HepG2 (cell line): ENCODE measurements at regions not wholly inside any gene's neighbourhood (a gene's known extent, or its start where the extent isn't known, plus 50 kb on each side); places are given as distances from the start of the nearest gene placed in this dataset.

Source experiments
- ATAC-seq: fragments of 200-7000 bp; cut with Tn5 transposase; 3 replicates; pipeline ENCODE4 v1.9.1; 2020; ENCODE audit warnings: mild to moderate bottlenecking, moderate library complexity
- BruUV-seq: library from RNA; stranded (reverse); fragments of 400-500 nt; replicated peaks from 2 replicates; lab custom pipeline; 2021; lab: Mats Ljungman, UMichigan
- CTCF ChIA-PET: fragments of 300-600 bp; formaldehyde crosslinking; extraction: SDS; loops from one replicate; lab custom pipeline; 2021; ENCODE audit warnings: low total read pairs, inconsistent platforms, low intra/inter-chr PET ratio; lab: Yijun Ruan, JAX
- POLR2A ChIA-PET: fragments of 350-600 bp; sonication (Branson Sonifier 250); formaldehyde crosslinking; loops from one replicate; lab custom pipeline; 2020; ENCODE audit warnings: antibody characterized with exemption, inconsistent platforms; lab: Yijun Ruan, JAX
- DNase-seq: peaks from one replicate; pipeline ENCODE4 v3.0.0-alpha.2; 2015; ENCODE audit warnings: low spot score
- FAIRE-seq: peaks from 3 replicates; lab custom pipeline; 2011; peaks lifted over from hg19 to GRCh38; lab: Jason Lieb, UNC
- H2AFZ ChIP-seq: one replicate; pipeline ENCODE4 v1.6.1; 2011; ENCODE audit warnings: low read length, inconsistent platforms
- H3K27ac ChIP-seq: fragments of 300-600 bp; 3 replicates; pipeline ENCODE4 v1.8.0; 2011; ENCODE audit warnings: mixed run types, mild to moderate bottlenecking, mixed read lengths, low read length, inconsistent platforms; ENCODE audit not compliant: insufficient read depth; ENCODE audit errors: extremely low read length
- H3K27me3 ChIP-seq, 2 experiments: fragments of 200-600 bp in 1 of 2; 2 replicates in 1 of 2; 3 replicates in 1 of 2; pipeline versions ENCODE4 v1.6.0 to v1.8.0; 2011; ENCODE audit warnings: low read length in 2 of 2, mild to moderate bottlenecking in 2 of 2, moderate library complexity in 2 of 2, inconsistent platforms in 1 of 2; ENCODE audit not compliant: insufficient read depth in 2 of 2, control insufficient read depth in 1 of 2
- H3K36me3 ChIP-seq, 2 experiments: fragments of 200-600 bp in 1 of 2; replicated peaks in 1 of 2; 2 replicates in 1 of 2; 3 replicates in 1 of 2; pipeline versions ENCODE4 v1.5.1 to v1.8.0; 2011; ENCODE audit warnings: low read length in 2 of 2, inconsistent platforms in 1 of 2; ENCODE audit not compliant: insufficient read depth in 2 of 2, control insufficient read depth in 1 of 2
- H3K4me1 ChIP-seq: 2 replicates; pipeline ENCODE4 v1.5.1; 2012; ENCODE audit warnings: low read length, inconsistent platforms; ENCODE audit not compliant: insufficient read depth
- H3K4me2 ChIP-seq: 2 replicates; pipeline ENCODE4 v1.6.0; 2011; ENCODE audit warnings: low read depth, low read length, inconsistent platforms
- H3K4me3 ChIP-seq, 3 experiments: fragments of 200-600 bp in 1 of 3; sonication (generic), shearing (Covaris generic) in 1 of 3; replicated peaks in 1 of 3; 2 replicates each; pipeline ENCODE4 v1.5.1; 2011 to 2016; ENCODE audit warnings: low read length in 3 of 3, inconsistent platforms in 2 of 3, low read depth in 2 of 3, mild to moderate bottlenecking in 2 of 3, control low read depth in 1 of 3, mixed read lengths in 1 of 3; ENCODE audit not compliant: insufficient read depth in 1 of 3
- H3K79me2 ChIP-seq: one replicate; pipeline ENCODE4 v1.6.1; 2011; ENCODE audit warnings: low read length, inconsistent platforms; ENCODE audit not compliant: insufficient read depth
- H3K9ac ChIP-seq: 2 replicates; pipeline ENCODE4 v1.6.0; 2011; ENCODE audit warnings: mild to moderate bottlenecking, low read depth, low read length, inconsistent platforms; ENCODE audit not compliant: insufficient read depth
- H3K9me3 ChIP-seq: 2 replicates; pipeline ENCODE4 v1.5.1; 2012; ENCODE audit warnings: mild to moderate bottlenecking, low read length
- H4K20me1 ChIP-seq: 2 replicates; pipeline ENCODE4 v1.6.0; 2011; ENCODE audit warnings: inconsistent platforms, mild to moderate bottlenecking, low read length, moderate library complexity; ENCODE audit not compliant: insufficient read depth
- ARID5B ChIP-seq: IDR thresholded peaks from 2 replicates; pipeline ENCODE4 v1.4.0; 2020; ENCODE audit warnings: mild to moderate bottlenecking, missing genetic modification reagents
- ELF1 ChIP-seq: sonication (generic); formaldehyde crosslinking; IDR thresholded peaks from 2 replicates; pipeline ENCODE4 v1.4.0; 2020; ENCODE audit warnings: missing genetic modification reagents
- GLMP ChIP-seq: sonication (generic); formaldehyde crosslinking; IDR thresholded peaks from 2 replicates; pipeline ENCODE4 v1.9.0; 2021; ENCODE audit warnings: missing genetic modification reagents, mild to moderate bottlenecking, borderline replicate concordance
- KAT8 ChIP-seq: IDR thresholded peaks from 2 replicates; pipeline ENCODE4 v1.6.1; 2016; ENCODE audit warnings: missing genetic modification reagents, missing compliant biosample characterization
- LCORL ChIP-seq, 2 experiments: fragments of 450-650 bp in 1 of 2; sonication (generic) in 1 of 2; formaldehyde crosslinking in 1 of 2; IDR thresholded peaks; 2 replicates each; pipeline versions ENCODE4 v1.5.0 to v1.6.1; 2017 to 2020; ENCODE audit warnings: antibody characterized with exemption in 1 of 2, missing genetic modification reagents in 1 of 2
- MAX ChIP-seq: IDR thresholded peaks from 2 replicates; pipeline ENCODE4 v1.6.1; 2012; ENCODE audit warnings: inconsistent platforms
- NFKBIZ ChIP-seq: IDR thresholded peaks from 2 replicates; pipeline ENCODE4 v1.6.1; 2018; ENCODE audit warnings: missing genetic modification reagents, missing compliant biosample characterization
- PRPF4 ChIP-seq: fragments of 200-400 bp; formaldehyde crosslinking; IDR thresholded peaks from 2 replicates; pipeline ENCODE4 v1.6.1; 2016; ENCODE audit warnings: low read length, low read depth; ENCODE audit not compliant: poor library complexity, severe bottlenecking
- THRA ChIP-seq: sonication (generic); formaldehyde crosslinking; IDR thresholded peaks from 2 replicates; pipeline ENCODE4 v1.4.0; 2020; ENCODE audit warnings: missing genetic modification reagents, borderline replicate concordance
- ZNF503 ChIP-seq: sonication (generic); formaldehyde crosslinking; IDR thresholded peaks from 2 replicates; pipeline ENCODE4 v1.4.0; 2020; ENCODE audit warnings: missing genetic modification reagents
- ZNF644 ChIP-seq: IDR thresholded peaks from 2 replicates; pipeline ENCODE4 v1.6.1; 2016; ENCODE audit warnings: low read depth
- ZNF75D ChIP-seq: sonication (generic); formaldehyde crosslinking; IDR thresholded peaks from 2 replicates; pipeline ENCODE4 v1.8.1; 2023; ENCODE audit warnings: missing genetic modification reagents, mild to moderate bottlenecking, borderline replicate concordance
- ZSCAN31 ChIP-seq: sonication (generic); formaldehyde crosslinking; IDR thresholded peaks from 2 replicates; pipeline ENCODE4 v1.5.0; 2020; ENCODE audit warnings: low read depth, mild to moderate bottlenecking, missing genetic modification reagents
- ZUFSP ChIP-seq: sonication (generic); formaldehyde crosslinking; IDR thresholded peaks from 2 replicates; pipeline ENCODE4 v1.9.0; 2021; ENCODE audit warnings: missing genetic modification reagents, mild to moderate bottlenecking, borderline replicate concordance
- WGBS: methylation state at CpG from one replicate; pipeline ENCODE4 v1.1.6; 2017; ENCODE audit warnings: low lambda C conversion rate; 5-methylcytosine and 5-hydroxymethylcytosine counted together
- in situ Hi-C: cut with HindIII; loops from 2 replicates; pipeline ENCODE4 v1.10.0; 2017; ENCODE audit warnings: low pct_unique_long_range_greater_than_20kb; ENCODE audit not compliant: extremely low pct_ligation_motif_present
- intact Hi-C: fragments of 100-400 bp; cut with micrococcal nuclease; formaldehyde crosslinking; loops from one replicate; pipeline ENCODE4 v1.10.0; 2022; ENCODE audit not compliant: unreplicated experiment

GRCh38 chr5:99037668-99038067 lies 108.9 kb upstream of the CHD1 start:
- in situ Hi-C loops: no loop called here
- TF ChIP-seq ZNF503 (no peak), ZNF644 (no peak), ARID5B (peak; percentile 11; the same call in 1 of the 2 replicates), PRPF4 (no peak), THRA (CRISPR knock-in tag) (peak; percentile 74; the same call in 1 of the 2 replicates), ZUFSP (no peak), KAT8 (CRISPR knock-in tag) (peak; percentile 48; the same call in 1 of the 2 replicates), ELF1 (CRISPR knock-in tag) (peak; percentile 66), ZSCAN31 (CRISPR knock-in tag) (no peak), LCORL (IDR thresholded peaks at IDR 0.05) (no peak), LCORL (CRISPR knock-in tag; IDR thresholded peaks at IDR 0.05) (no peak), GLMP (CRISPR knock-in tag) (no peak), ZNF75D (CRISPR knock-in tag) (no peak), NFKBIZ (CRISPR knock-in tag) (no peak), MAX (no peak)

More at GRCh38 chr5:99037668-99038067, 108.9 kb upstream of the CHD1 start:
- Histone ChIP-seq H3K4me1 (peaks cover 42% of the 10 kb centered on the region), H2AFZ (no peak overlapping the region), H4K20me1 (no peaks in the 10 kb centered on the region), H3K27ac (no peak overlapping the region), H3K4me3 (peak overlapping the region in 2 of 3 experiments; percentile 20 to 46; a peak in 4 of 6 replicates), H3K9ac (no peak overlapping the region), H3K79me2 (no peaks in the 10 kb centered on the region), H3K27me3 (no peaks in the 10 kb centered on the region), H3K4me2 (peak overlapping the region; percentile 78), H3K9me3 (no peaks in the 10 kb centered on the region), H3K36me3 (no peaks in the 10 kb centered on the region)
- POLR2A ChIA-PET: interaction anchor here (0.6 to 1.2 kb wide), 2 partner anchors 13 to 108 kb away, joined by 3 read pairs; no protein-coding TSS in a partner anchor
- 29% methylated on average over 3 of the region's 8 CpGs for WGBS
- intact Hi-C loops: loop anchor here (5.0 kb wide), 1 partner anchor 265 kb away; the partner anchor contains the start of gene RGMB
- ATAC-seq (peak; percentile 81), DNase-seq (peak; percentile 45), FAIRE-seq (no peak)
- CTCF ChIA-PET: no interaction called here
- BruUV-seq: no TSS peak
